ENCODE measurements at regions not wholly inside any gene's neighbourhood (a gene's known extent, or its start where the extent isn't known, plus 50 kb on each side); places are given as distances from the start of the nearest gene placed in this dataset.

DNA sequence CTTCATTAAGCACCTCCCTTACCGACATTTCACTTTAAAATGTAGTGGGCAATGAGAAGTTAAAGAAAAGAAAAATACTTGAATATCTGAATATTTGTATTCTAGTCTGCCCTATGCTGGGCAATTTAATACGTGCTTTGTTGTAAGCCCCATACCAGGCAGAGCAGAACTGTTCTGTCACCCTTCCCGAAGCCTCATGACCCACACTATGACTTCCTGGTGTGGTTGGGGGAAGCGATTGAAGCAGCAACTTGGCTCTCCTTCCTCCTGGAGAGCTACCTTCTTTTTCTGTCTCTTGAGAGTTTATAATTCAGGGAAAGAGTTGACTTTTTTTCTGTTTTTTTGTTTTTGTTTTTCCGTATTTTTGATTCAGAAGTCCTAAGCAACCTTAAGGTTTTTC, 243.7 kb downstream of the INHBA start:
- no peak for TF ChIP-seq POLR2A (IDR thresholded peaks at IDR 0.05)
- TF ChIP-seq, protein P1, sequence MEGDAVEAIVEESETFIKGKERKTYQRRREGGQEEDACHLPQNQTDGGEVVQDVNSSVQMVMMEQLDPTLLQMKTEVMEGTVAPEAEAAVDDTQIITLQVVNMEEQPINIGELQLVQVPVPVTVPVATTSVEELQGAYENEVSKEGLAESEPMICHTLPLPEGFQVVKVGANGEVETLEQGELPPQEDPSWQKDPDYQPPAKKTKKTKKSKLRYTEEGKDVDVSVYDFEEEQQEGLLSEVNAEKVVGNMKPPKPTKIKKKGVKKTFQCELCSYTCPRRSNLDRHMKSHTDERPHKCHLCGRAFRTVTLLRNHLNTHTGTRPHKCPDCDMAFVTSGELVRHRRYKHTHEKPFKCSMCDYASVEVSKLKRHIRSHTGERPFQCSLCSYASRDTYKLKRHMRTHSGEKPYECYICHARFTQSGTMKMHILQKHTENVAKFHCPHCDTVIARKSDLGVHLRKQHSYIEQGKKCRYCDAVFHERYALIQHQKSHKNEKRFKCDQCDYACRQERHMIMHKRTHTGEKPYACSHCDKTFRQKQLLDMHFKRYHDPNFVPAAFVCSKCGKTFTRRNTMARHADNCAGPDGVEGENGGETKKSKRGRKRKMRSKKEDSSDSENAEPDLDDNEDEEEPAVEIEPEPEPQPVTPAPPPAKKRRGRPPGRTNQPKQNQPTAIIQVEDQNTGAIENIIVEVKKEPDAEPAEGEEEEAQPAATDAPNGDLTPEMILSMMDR (IDR thresholded peaks at IDR 0.05): no peak
- no peak for TF ChIP-seq POLR2AphosphoS5 (IDR thresholded peaks at IDR 0.05)

Measured in breast epithelium (tissue), 3 donors.